PC-9 (cell line): ENCODE measurements at regions not wholly inside any gene's neighbourhood (a gene's known extent, or its start where the extent isn't known, plus 50 kb on each side); places are given as distances from the start of the nearest gene placed in this dataset.

Experiments used
- BruUV-seq: library from RNA; stranded (reverse); fragments of 400-500 nt; replicated peaks from 2 replicates; lab custom pipeline; 2021; lab: Mats Ljungman, UMichigan
- CTCF ChIA-PET: fragments of 300-600 bp; sonication (Branson Sonifier 250); formaldehyde crosslinking; loops from one replicate; lab custom pipeline; 2022; ENCODE audit warnings: antibody characterized with exemption; lab: Charles Lee
- POLR2A ChIA-PET: fragments of 300-600 bp; sonication (Branson Sonifier 250); formaldehyde crosslinking; loops from one replicate; lab custom pipeline; 2022; ENCODE audit warnings: antibody characterized with exemption; ENCODE audit not compliant: unreplicated experiment; lab: Charles Lee
- DNase-seq, 2 experiments: peaks; one replicate each; pipeline versions ENCODE4 v3.0.0 to v3.0.0-alpha.2; 2015 to 2022; ENCODE audit warnings: mixed read lengths in 1 of 2
- H2AFZ ChIP-seq: fragments of 200-600 bp; sonication (generic); 2 replicates; pipeline ENCODE4 v1.8.1; 2017; ENCODE audit warnings: antibody characterized with exemption
- H3F3A ChIP-seq: fragments of 200-600 bp; sonication (generic); 2 replicates; pipeline ENCODE4 v1.8.1; 2017; ENCODE audit warnings: antibody characterized with exemption, mild to moderate bottlenecking, low read depth; ENCODE audit not compliant: insufficient read depth
- H3K27ac ChIP-seq: fragments of 200-600 bp; sonication (generic); 2 replicates; pipeline ENCODE4 v1.6.1; 2016; ENCODE audit warnings: mixed run types
- H3K27me3 ChIP-seq: fragments of 200-600 bp; sonication (generic); 2 replicates; pipeline ENCODE4 v1.6.1; 2016; ENCODE audit warnings: low read depth, mixed run types; ENCODE audit not compliant: insufficient read depth
- H3K36me3 ChIP-seq: fragments of 200-600 bp; sonication (generic); 2 replicates; pipeline ENCODE4 v1.6.1; 2016; ENCODE audit warnings: low read depth, mixed run types
- H3K4me1 ChIP-seq: fragments of 200-600 bp; sonication (generic); replicated peaks from 2 replicates; pipeline ENCODE4 v1.6.1; 2016; ENCODE audit warnings: mixed run types; ENCODE audit not compliant: insufficient read depth
- H3K4me2 ChIP-seq: fragments of 200-600 bp; sonication (generic); 2 replicates; pipeline ENCODE4 v1.6.1; 2017; ENCODE audit warnings: mixed run types
- H3K4me3 ChIP-seq: fragments of 200-600 bp; sonication (generic); 2 replicates; pipeline ENCODE4 v1.6.1; 2016; ENCODE audit warnings: mixed run types
- H3K79me2 ChIP-seq: fragments of 200-600 bp; sonication (generic); 2 replicates; pipeline ENCODE4 v1.6.1; 2017; ENCODE audit warnings: low read depth, mixed run types
- H3K9me2 ChIP-seq: fragments of 200-600 bp; sonication (generic); 2 replicates; pipeline ENCODE4 v1.8.1; 2017; ENCODE audit warnings: mild to moderate bottlenecking; ENCODE audit not compliant: insufficient read depth
- H3K9me3 ChIP-seq: fragments of 200-600 bp; sonication (generic); 2 replicates; pipeline ENCODE4 v1.8.1; 2016; ENCODE audit warnings: low read depth; ENCODE audit not compliant: insufficient read depth
- H4K20me1 ChIP-seq: fragments of 200-600 bp; sonication (generic); 2 replicates; pipeline ENCODE4 v1.8.1; 2017; ENCODE audit not compliant: insufficient read depth
- EZH2 ChIP-seq: fragments of 200-600 bp; sonication (generic); IDR thresholded peaks from 2 replicates; pipeline ENCODE4 v1.8.0; 2017; ENCODE audit warnings: antibody characterized with exemption, low read depth
- intact Hi-C: fragments of 100-400 bp; cut with micrococcal nuclease; formaldehyde crosslinking; loops from one replicate; pipeline ENCODE4 v1.10.0; 2022; ENCODE audit not compliant: unreplicated experiment
- TF ChIP-seq, protein P1 (sequence below): fragments of 200-600 bp; sonication (generic); conservative IDR thresholded peaks from 2 replicates; pipeline ENCODE4 v1.6.1; 2017; ENCODE audit warnings: mixed run types, antibody characterized with exemption, mild to moderate bottlenecking, moderate library complexity

DNA sequence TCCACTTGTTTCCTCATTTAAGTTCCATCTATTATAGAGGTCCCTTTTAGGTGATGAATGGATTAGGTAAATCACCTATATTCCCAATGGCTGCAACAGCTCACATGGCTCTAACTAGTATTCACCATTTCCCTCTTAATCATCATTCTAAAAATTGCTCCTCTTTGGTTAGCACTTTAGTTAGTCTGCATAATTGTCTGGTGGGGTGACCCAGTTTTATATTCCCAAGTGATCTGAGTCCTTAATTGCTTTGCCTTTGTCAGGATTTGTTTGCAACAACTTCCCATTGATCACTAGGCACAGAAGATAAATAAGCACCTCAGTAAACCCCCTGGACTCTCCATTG is 395.2 kb downstream of the RAB38 start:
- Histone ChIP-seq H3K27ac (no peak overlapping the region), H3K9me2 (no peaks in the 10 kb centered on the region), H3K27me3 (no peaks in the 10 kb centered on the region), H3K36me3 (no peaks in the 10 kb centered on the region), H2AFZ (no peak overlapping the region), H3K4me1 (no peaks in the 10 kb centered on the region), H3K4me3 (no peak overlapping the region), H4K20me1 (no peaks in the 10 kb centered on the region), H3F3A (no peaks in the 10 kb centered on the region), H3K4me2 (no peak overlapping the region), H3K9me3 (no peaks in the 10 kb centered on the region), H3K79me2 (no peaks in the 10 kb centered on the region)
- ChIA-PET POLR2A (no interaction called here), CTCF (no interaction called here)
- BruUV-seq, result no TSS peak
- DNase-seq, result no peak
- no peak for TF ChIP-seq EZH2
- TF ChIP-seq, protein P1, sequence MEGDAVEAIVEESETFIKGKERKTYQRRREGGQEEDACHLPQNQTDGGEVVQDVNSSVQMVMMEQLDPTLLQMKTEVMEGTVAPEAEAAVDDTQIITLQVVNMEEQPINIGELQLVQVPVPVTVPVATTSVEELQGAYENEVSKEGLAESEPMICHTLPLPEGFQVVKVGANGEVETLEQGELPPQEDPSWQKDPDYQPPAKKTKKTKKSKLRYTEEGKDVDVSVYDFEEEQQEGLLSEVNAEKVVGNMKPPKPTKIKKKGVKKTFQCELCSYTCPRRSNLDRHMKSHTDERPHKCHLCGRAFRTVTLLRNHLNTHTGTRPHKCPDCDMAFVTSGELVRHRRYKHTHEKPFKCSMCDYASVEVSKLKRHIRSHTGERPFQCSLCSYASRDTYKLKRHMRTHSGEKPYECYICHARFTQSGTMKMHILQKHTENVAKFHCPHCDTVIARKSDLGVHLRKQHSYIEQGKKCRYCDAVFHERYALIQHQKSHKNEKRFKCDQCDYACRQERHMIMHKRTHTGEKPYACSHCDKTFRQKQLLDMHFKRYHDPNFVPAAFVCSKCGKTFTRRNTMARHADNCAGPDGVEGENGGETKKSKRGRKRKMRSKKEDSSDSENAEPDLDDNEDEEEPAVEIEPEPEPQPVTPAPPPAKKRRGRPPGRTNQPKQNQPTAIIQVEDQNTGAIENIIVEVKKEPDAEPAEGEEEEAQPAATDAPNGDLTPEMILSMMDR, result no peak
- intact Hi-C loops, result no loop called here

DNA sequence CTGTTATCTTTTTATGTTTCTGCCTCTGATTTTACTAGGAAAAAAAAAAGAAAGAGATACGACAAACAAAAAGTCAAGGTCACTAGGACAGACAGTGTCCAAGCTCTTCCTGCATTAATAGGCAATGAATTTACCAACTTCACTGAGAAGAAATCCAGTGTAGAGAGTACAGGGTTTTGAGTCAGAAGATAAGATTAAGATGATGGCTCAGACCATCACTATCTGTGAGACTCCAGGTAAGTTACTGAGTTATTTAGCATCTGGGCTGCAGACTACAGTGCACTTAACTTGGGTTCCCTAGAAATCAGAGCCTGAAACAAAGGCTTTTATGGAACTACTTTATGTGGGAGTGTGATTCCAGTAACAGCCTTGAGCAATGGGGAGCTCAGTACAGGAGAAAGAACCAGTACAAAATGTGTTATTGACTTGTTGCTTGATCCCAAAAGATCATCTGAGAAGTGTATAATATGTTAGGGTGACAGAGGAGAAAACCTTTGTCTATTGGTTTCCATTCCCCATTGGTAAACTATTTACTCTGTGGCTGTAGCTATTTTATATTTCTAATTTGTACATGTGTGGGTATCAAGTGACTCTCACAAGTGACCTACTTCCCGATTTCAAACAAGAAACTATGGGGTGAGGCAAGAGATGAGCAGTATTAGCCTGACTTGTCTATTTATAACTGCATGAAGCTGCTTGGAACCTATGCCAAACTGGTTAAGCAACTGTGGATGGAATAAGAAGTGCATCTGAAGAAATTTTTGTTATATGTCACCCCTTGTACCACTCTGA is 395.8 kb downstream of the RAB38 start:
- ChIA-PET POLR2A (no interaction called here), CTCF (no interaction called here)
- no peak overlapping the region for H2AFZ ChIP-seq
- H3K36me3 ChIP-seq, result no peaks in the 10 kb centered on the region
- no peak overlapping the region for H3K27ac ChIP-seq
- H4K20me1 ChIP-seq, result no peaks in the 10 kb centered on the region
- no peaks in the 10 kb centered on the region for H3K27me3 ChIP-seq
- intact Hi-C loops, result no loop called here
- H3K9me3 ChIP-seq, result no peaks in the 10 kb centered on the region
- H3F3A ChIP-seq, result no peaks in the 10 kb centered on the region
- H3K9me2 ChIP-seq, result no peaks in the 10 kb centered on the region
- DNase-seq, result no peak
- H3K4me3 ChIP-seq, result no peak overlapping the region
- BruUV-seq, result no TSS peak
- no peaks in the 10 kb centered on the region for H3K4me1 ChIP-seq
- no peak overlapping the region for H3K4me2 ChIP-seq
- no peaks in the 10 kb centered on the region for H3K79me2 ChIP-seq
- TF ChIP-seq EZH2, result no peak
- TF ChIP-seq, protein P1, result no peak

DNA sequence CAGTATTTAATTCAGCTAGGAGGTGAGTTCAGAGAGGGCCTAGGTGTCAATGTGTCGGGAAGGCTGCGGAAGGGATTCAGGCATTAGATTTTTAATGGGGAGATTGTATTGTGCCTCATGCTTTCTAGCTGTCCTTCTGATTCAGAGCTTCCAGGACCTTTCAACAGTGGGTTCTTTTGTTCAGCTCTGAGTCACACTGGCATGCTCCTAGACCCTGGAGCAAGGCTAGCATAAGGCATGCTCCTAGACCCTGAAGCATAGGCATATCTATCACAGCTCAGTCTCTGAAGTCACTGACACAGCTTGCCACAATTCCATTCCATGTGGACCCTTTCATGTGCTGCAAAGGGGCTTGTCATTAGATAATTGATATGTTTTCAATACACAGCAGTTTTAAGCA is 396.9 kb downstream of the RAB38 start:
- no peak overlapping the region for H3K4me2 ChIP-seq
- no TSS peak for BruUV-seq
- no peaks in the 10 kb centered on the region for H3K9me3 ChIP-seq
- H2AFZ ChIP-seq, result no peak overlapping the region
- H3K4me3 ChIP-seq, result no peak overlapping the region
- H3K9me2 ChIP-seq, result no peaks in the 10 kb centered on the region
- H4K20me1 ChIP-seq, result no peaks in the 10 kb centered on the region
- no peaks in the 10 kb centered on the region for H3K27me3 ChIP-seq
- ChIA-PET CTCF (no interaction called here), POLR2A (no interaction called here)
- no peaks in the 10 kb centered on the region for H3K36me3 ChIP-seq
- no peak overlapping the region for H3K27ac ChIP-seq
- H3K79me2 ChIP-seq, result no peaks in the 10 kb centered on the region
- H3K4me1 ChIP-seq, result no peaks in the 10 kb centered on the region
- TF ChIP-seq, protein P1, result no peak
- TF ChIP-seq EZH2, result no peak
- DNase-seq, result no peak
- intact Hi-C loops, result no loop called here
- H3F3A ChIP-seq, result no peaks in the 10 kb centered on the region
